B cell (primary cell): ENCODE measurements at regions not wholly inside any gene's neighbourhood (a gene's known extent, or its start where the extent isn't known, plus 50 kb on each side); places are given as distances from the start of the nearest gene placed in this dataset.

ENCODE experiments used
- ATAC-seq: fragments of 200-7000 bp; cut with Tn5 transposase; one replicate; pipeline ENCODE4 v1.10.0; 2021; ENCODE audit warnings: low read depth, mild to moderate bottlenecking, moderate number of reproducible peaks, moderate library complexity
- CTCF ChIA-PET: fragments of 350-600 bp; sonication (Branson Sonifier 250); formaldehyde crosslinking; loops from one replicate; lab custom pipeline; 2021; ENCODE audit warnings: antibody characterized with exemption, inconsistent platforms; lab: Charles Lee
- POLR2A ChIA-PET: fragments of 350-600 bp; sonication (Branson Sonifier 250); formaldehyde crosslinking; loops from one replicate; lab custom pipeline; 2021; ENCODE audit warnings: antibody characterized with exemption; lab: Charles Lee
- DNase-seq: peaks from one replicate; pipeline ENCODE4 v3.0.0; 2013
- H2AFZ ChIP-seq: 2 replicates; pipeline ENCODE4 v1.6.1; 2012; ENCODE audit warnings: mild to moderate bottlenecking, low read depth, low read length; ENCODE audit not compliant: insufficient read depth, poor library complexity, severe bottlenecking
- H3K27ac ChIP-seq, 2 donors: 1 replicate in 1 of 2; 2 replicates in 1 of 2; pipeline ENCODE4 v1.5.1; 2012 to 2013; ENCODE audit warnings: low read length in 2 of 2, mild to moderate bottlenecking in 2 of 2, moderate library complexity in 1 of 2
- H3K27me3 ChIP-seq, 4 experiments: fragments of 200-600 bp in 1 of 4; sonication (generic) in 1 of 4; replicated peaks in 1 of 4; 1 replicate in 2 of 4; 2 replicates in 2 of 4; pipeline versions ENCODE4 v1.6.1 to v1.7.0; 2013 to 2016; ENCODE audit warnings: low read length in 3 of 4, mild to moderate bottlenecking in 2 of 4, mixed read lengths in 1 of 4, moderate library complexity in 1 of 4; ENCODE audit not compliant: insufficient read depth in 4 of 4, control insufficient read depth in 3 of 4; ENCODE audit errors: control extremely low read depth in 1 of 4
- H3K36me3 ChIP-seq, 2 experiments: replicated peaks in 1 of 2; 1 replicate in 1 of 2; 2 replicates in 1 of 2; pipeline versions ENCODE4 v1.6.1 to v1.7.1; 2013; ENCODE audit warnings: low read length in 1 of 2; ENCODE audit not compliant: insufficient read depth in 2 of 2, control insufficient read depth in 1 of 2; ENCODE audit errors: control extremely low read depth in 1 of 2, extremely low read depth in 1 of 2
- H3K4me1 ChIP-seq, 2 donors: fragments of 200-600 bp in 1 of 2; sonication (generic) in 1 of 2; 1 replicate in 1 of 2; 2 replicates in 1 of 2; pipeline versions ENCODE4 v1.5.1 to v1.6.1; 2013 to 2017; ENCODE audit warnings: low read length in 2 of 2; ENCODE audit not compliant: control insufficient read depth in 2 of 2, insufficient read depth in 2 of 2
- H3K4me2 ChIP-seq: replicated peaks from 2 replicates; pipeline ENCODE3; 2012; ENCODE audit warnings: mild to moderate bottlenecking, low read depth, low read length; ENCODE audit not compliant: poor library complexity, severe bottlenecking
- H3K4me3 ChIP-seq, 5 experiments: fragments of 200-600 bp in 1 of 5; sonication (generic) in 1 of 5; 1 replicate in 3 of 5; 2 replicates in 2 of 5; pipeline versions ENCODE4 v1.5.1 to v1.7.0; 2011 to 2016; ENCODE audit warnings: low read length in 4 of 5, mild to moderate bottlenecking in 4 of 5, low read depth in 2 of 5, control low read depth in 1 of 5, moderate library complexity in 1 of 5; ENCODE audit not compliant: insufficient read depth in 1 of 5; ENCODE audit errors: control extremely low read depth in 1 of 5, extremely low read depth in 1 of 5
- H3K79me2 ChIP-seq: fragments of 200-600 bp; sonication (generic); one replicate; pipeline ENCODE4 v1.6.0; 2016; ENCODE audit warnings: low read length; ENCODE audit not compliant: control insufficient read depth, insufficient read depth
- H3K9ac ChIP-seq: fragments of 200-600 bp; sonication (generic); 2 replicates; pipeline ENCODE4 v1.6.1; 2017; ENCODE audit warnings: mild to moderate bottlenecking, low read length, moderate library complexity
- H3K9me3 ChIP-seq, 3 donors: one replicate each; pipeline versions ENCODE4 v1.6.1 to v1.7.1; 2013; ENCODE audit warnings: low read length in 2 of 3; ENCODE audit not compliant: control insufficient read depth in 2 of 3, insufficient read depth in 1 of 3; ENCODE audit errors: control extremely low read depth in 1 of 3
- H4K20me1 ChIP-seq: 2 replicates; pipeline ENCODE4 v1.6.0; 2012; ENCODE audit warnings: mild to moderate bottlenecking, low read length; ENCODE audit not compliant: insufficient read depth, control insufficient read depth, poor library complexity, severe bottlenecking
- H3K27ac Mint-ChIP-seq: one replicate; pipeline ENCODE4 v1.8.0; 2021; ENCODE audit warnings: mixed read lengths
- H3K27me3 Mint-ChIP-seq: one replicate; pipeline ENCODE4 v1.8.0; 2021; ENCODE audit warnings: mixed read lengths
- H3K4me1 Mint-ChIP-seq: one replicate; pipeline ENCODE4 v1.8.0; 2021; ENCODE audit warnings: mixed read lengths
- H3K4me3 Mint-ChIP-seq: one replicate; pipeline ENCODE4 v1.8.0; 2021; ENCODE audit warnings: mixed read lengths
- H3K9me3 Mint-ChIP-seq: one replicate; pipeline ENCODE4 v1.8.0; 2022; ENCODE audit warnings: mixed read lengths; ENCODE audit not compliant: insufficient read depth
- CTCF ChIP-seq: fragments of 200-600 bp; IDR thresholded peaks from one replicate; pipeline ENCODE4 v1.8.0; 2022; ENCODE audit warnings: antibody characterized with exemption, mild to moderate bottlenecking
- EZH2 ChIP-seq: IDR thresholded peaks from 2 replicates; pipeline ENCODE4 v1.6.1; 2012; ENCODE audit warnings: borderline replicate concordance, low read depth, mild to moderate bottlenecking, moderate library complexity, low read length; ENCODE audit not compliant: insufficient read depth, poor library complexity, severe bottlenecking
- WGBS: methylation state at CpG from one replicate; pipeline ENCODE4 v1.1.5; 2013; ENCODE audit warnings: missing lambda C conversion rate; ENCODE audit not compliant: insufficient coverage; 5-methylcytosine and 5-hydroxymethylcytosine counted together
- intact Hi-C: fragments of 100-400 bp; cut with micrococcal nuclease; formaldehyde crosslinking; loops from one replicate; pipeline ENCODE4 v1.10.0; 2022

GRCh38 chr5:82913971-82914370 is 163.2 kb downstream of the TMEM167A start:
- Histone ChIP-seq H3K27me3 (no peaks in the 10 kb centered on the region), H3K79me2 (no peaks in the 10 kb centered on the region), H3K9me3 (peaks cover 0 to 9% (median 0%) of the 10 kb centered on the region in 3 donors), H3K9ac (no peak overlapping the region), H3K36me3 (no peaks in the 10 kb centered on the region), H3K4me1 (no peaks in the 10 kb centered on the region), H3K27ac (no peak overlapping the region), H2AFZ (no peak overlapping the region), H3K4me3 (no peak overlapping the region), H4K20me1 (no peaks in the 10 kb centered on the region), H3K4me2 (no peak overlapping the region)
- no peak for ATAC-seq
- Mint-ChIP-seq H3K4me3 (no peak overlapping the region), H3K4me1 (peaks cover 2% of the 10 kb centered on the region), H3K27ac (no peak overlapping the region), H3K9me3 (peaks cover 16% of the 10 kb centered on the region), H3K27me3 (no peaks in the 10 kb centered on the region)
- intact Hi-C loops = no loop called here
- POLR2A ChIA-PET = no interaction called here
- CTCF ChIA-PET = no interaction called here
- no peak for DNase-seq
- TF ChIP-seq EZH2 (no peak), CTCF (no peak)

- Histone ChIP-seq H3K4me1 (no peaks in the 10 kb centered on the region), H3K4me3 (no peak overlapping the region), H3K36me3 (no peaks in the 10 kb centered on the region), H4K20me1 (no peaks in the 10 kb centered on the region), H3K27me3 (no peaks in the 10 kb centered on the region), H2AFZ (no peak overlapping the region), H3K9me3 (peaks cover 0 to 9% (median 0%) of the 10 kb centered on the region in 3 donors), H3K79me2 (no peaks in the 10 kb centered on the region), H3K9ac (no peak overlapping the region), H3K27ac (no peak overlapping the region), H3K4me2 (no peak overlapping the region)
- DNase-seq = no peak
- intact Hi-C loops = no loop called here
- no peaks in the 10 kb centered on the region for H3K4me1 Mint-ChIP-seq
- peaks cover 16% of the 10 kb centered on the region for H3K9me3 Mint-ChIP-seq
- H3K27me3 Mint-ChIP-seq = no peaks in the 10 kb centered on the region
- CTCF ChIA-PET = no interaction called here
- no peak overlapping the region for H3K4me3 Mint-ChIP-seq
- TF ChIP-seq CTCF = no peak
- no peak for TF ChIP-seq EZH2
- POLR2A ChIA-PET = no interaction called here
- ATAC-seq = no peak
- no peak overlapping the region for H3K27ac Mint-ChIP-seq
- WGBS = 88% methylated on average over 5 of the region's 5 CpGs
These were observed 164.7 kb downstream of the TMEM167A start for GRCh38 chr5:82912462-82912861.
